CD4-positive, CD25-positive, alpha-beta regulatory T cell (primary cell): ENCODE measurements at regions not wholly inside any gene's neighbourhood (a gene's known extent, or its start where the extent isn't known, plus 50 kb on each side); places are given as distances from the start of the nearest gene placed in this dataset.

Source experiments
- ATAC-seq, 2 donors: fragments of 150-1000 bp; cut with Tn5 transposase; one replicate each; pipeline ENCODE4 v1.10.0; 2021; ENCODE audit warnings: low read depth in 2 of 2, moderate number of reproducible peaks in 2 of 2, moderate library complexity in 1 of 2
- DNase-seq, 3 donors: peaks; one replicate each; pipeline versions ENCODE4 v3.0.0 to v3.0.0-alpha.2; 2012 to 2022; ENCODE audit warnings: mixed read lengths in 1 of 3
- H3K27ac ChIP-seq: one replicate; pipeline ENCODE4 v1.7.0; 2013; ENCODE audit warnings: mild to moderate bottlenecking, low read length; ENCODE audit not compliant: insufficient read depth, poor library complexity, severe bottlenecking
- H3K27me3 ChIP-seq: one replicate; pipeline ENCODE4 v1.7.0; 2013; ENCODE audit warnings: low read length; ENCODE audit not compliant: control insufficient read depth, insufficient read depth
- H3K36me3 ChIP-seq: one replicate; pipeline ENCODE4 v1.7.0; 2013; ENCODE audit warnings: mild to moderate bottlenecking, low read length, moderate library complexity; ENCODE audit not compliant: control insufficient read depth, insufficient read depth
- H3K4me1 ChIP-seq: 2 replicates; pipeline ENCODE4 v1.7.0; 2013; ENCODE audit warnings: mild to moderate bottlenecking, low read length; ENCODE audit not compliant: insufficient read depth, control insufficient read depth, poor library complexity, severe bottlenecking
- H3K4me3 ChIP-seq: one replicate; pipeline ENCODE4 v1.7.0; 2013; ENCODE audit warnings: low read depth, mild to moderate bottlenecking, low read length, moderate library complexity
- H3K9me3 ChIP-seq, 2 experiments: 1 replicate in 1 of 2; 2 replicates in 1 of 2; pipeline ENCODE4 v1.7.0; 2013; ENCODE audit warnings: low read length in 2 of 2, mild to moderate bottlenecking in 1 of 2, moderate library complexity in 1 of 2; ENCODE audit not compliant: control insufficient read depth in 2 of 2
- H3K27ac Mint-ChIP-seq, 3 donors: one replicate each; pipeline ENCODE4 v1.8.0; 2020 to 2022; ENCODE audit warnings: mild to moderate bottlenecking in 3 of 3, mixed read lengths in 3 of 3, moderate library complexity in 2 of 3
- H3K27me3 Mint-ChIP-seq: one replicate; pipeline ENCODE4 v1.8.0; 2022; ENCODE audit warnings: mild to moderate bottlenecking, mixed read lengths
- H3K36me3 Mint-ChIP-seq: one replicate; pipeline ENCODE4 v1.8.0; 2020; ENCODE audit warnings: mixed read lengths
- H3K4me1 Mint-ChIP-seq, 4 donors: one replicate each; pipeline ENCODE4 v1.8.0; 2020 to 2022; ENCODE audit warnings: mixed read lengths in 4 of 4, mild to moderate bottlenecking in 1 of 4
- H3K4me3 Mint-ChIP-seq, 4 donors: one replicate each; pipeline ENCODE4 v1.8.0; 2020 to 2022; ENCODE audit warnings: mild to moderate bottlenecking in 4 of 4, mixed read lengths in 4 of 4, moderate library complexity in 3 of 4
- H3K9me3 Mint-ChIP-seq, 7 donors: one replicate each; pipeline ENCODE4 v1.8.0; 2020 to 2022; ENCODE audit warnings: mixed read lengths in 7 of 7, mild to moderate bottlenecking in 3 of 7, moderate library complexity in 2 of 7

DNA sequence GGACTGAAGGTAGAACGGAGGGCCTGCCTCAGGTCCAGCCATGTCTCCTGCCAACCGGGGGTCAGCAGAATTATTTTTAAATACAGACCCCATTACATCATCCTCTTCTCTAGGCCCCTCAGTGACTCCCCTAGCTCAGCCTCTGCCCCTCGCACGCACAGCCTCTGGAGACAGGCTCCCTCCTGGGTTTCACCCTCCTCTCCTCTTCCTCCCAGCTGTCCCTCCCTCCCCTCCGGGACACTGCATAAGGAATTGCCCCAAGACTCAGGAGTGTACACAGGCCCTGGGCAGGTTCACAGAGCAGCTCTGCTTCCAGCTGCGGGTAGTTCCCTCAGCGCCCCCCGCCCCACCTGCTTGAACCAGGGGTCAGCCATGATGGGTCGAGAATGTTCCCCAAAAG lies 520.2 kb upstream of the MYT1L start:
- Mint-ChIP-seq H3K27ac (no peak overlapping the region), H3K27me3 (no peaks in the 10 kb centered on the region), H3K36me3 (no peaks in the 10 kb centered on the region), H3K4me3 (no peak overlapping the region), H3K4me1 (no peaks in the 10 kb centered on the region), H3K9me3 (no peaks in the 10 kb centered on the region)
- H3K4me1 ChIP-seq: no peaks in the 10 kb centered on the region
- no peaks in the 10 kb centered on the region for H3K36me3 ChIP-seq
- ATAC-seq: no peak
- H3K4me3 ChIP-seq: no peak overlapping the region
- H3K27ac ChIP-seq: no peak overlapping the region
- DNase-seq: no peak
- H3K27me3 ChIP-seq: no peaks in the 10 kb centered on the region
- H3K9me3 ChIP-seq: no peaks in the 10 kb centered on the region

DNA sequence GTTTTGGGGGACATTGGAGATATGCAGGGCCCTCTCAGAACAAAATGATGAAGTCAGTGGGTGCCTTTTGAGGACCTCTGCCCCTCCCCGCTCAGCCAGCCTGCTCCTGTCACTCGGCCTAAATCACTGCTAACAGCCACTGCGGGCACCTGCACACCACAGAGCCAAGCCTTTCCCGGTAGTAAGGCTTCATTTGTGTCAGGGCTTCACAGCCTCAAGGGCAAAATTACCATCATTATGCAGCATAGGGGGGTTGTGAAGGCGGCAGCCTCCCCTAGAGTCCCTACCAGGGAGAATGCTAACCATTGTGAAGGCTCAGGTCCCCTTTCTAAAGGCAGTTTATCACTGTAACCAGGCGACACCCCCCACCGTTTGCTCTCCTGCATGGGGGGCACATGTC lies 519.8 kb upstream of the MYT1L start:
- H3K4me1 Mint-ChIP-seq: no peaks in the 10 kb centered on the region
- Histone ChIP-seq H3K4me1 (no peaks in the 10 kb centered on the region), H3K27me3 (no peaks in the 10 kb centered on the region), H3K9me3 (no peaks in the 10 kb centered on the region), H3K27ac (no peak overlapping the region), H3K4me3 (no peak overlapping the region), H3K36me3 (no peaks in the 10 kb centered on the region)
- no peak overlapping the region for H3K27ac Mint-ChIP-seq
- no peaks in the 10 kb centered on the region for H3K9me3 Mint-ChIP-seq
- no peak for DNase-seq
- no peak for ATAC-seq
- H3K4me3 Mint-ChIP-seq: no peak overlapping the region
- no peaks in the 10 kb centered on the region for H3K36me3 Mint-ChIP-seq
- H3K27me3 Mint-ChIP-seq: no peaks in the 10 kb centered on the region

DNA sequence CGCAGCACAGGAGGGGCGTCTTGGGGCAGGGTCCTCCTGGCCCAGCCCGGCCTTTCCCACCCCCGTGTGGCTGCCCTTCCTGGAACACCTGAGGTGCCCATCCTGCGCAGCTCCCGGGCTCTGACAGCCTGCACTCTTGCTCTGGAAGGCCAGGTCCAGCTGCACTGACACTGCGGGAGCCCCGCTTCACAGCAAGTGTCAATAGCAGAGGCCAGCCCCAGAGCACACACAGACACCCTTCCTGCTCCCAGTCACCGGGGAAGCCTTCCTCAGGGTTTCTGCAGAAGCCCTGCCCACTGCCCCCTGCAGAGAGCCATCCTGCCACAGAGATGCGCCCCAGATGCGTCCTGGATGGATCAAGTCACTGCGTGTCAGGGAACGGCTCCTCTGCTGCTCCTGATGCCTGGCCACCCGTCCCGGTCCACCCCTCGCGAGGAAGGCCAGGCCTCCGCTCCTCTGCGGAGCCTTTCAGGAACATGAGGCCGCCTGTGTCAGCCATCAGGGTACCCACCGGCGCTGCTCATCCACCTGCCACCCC lies 519.2 kb upstream of the MYT1L start:
- Mint-ChIP-seq H3K9me3 (no peaks in the 10 kb centered on the region), H3K36me3 (no peaks in the 10 kb centered on the region), H3K27me3 (no peaks in the 10 kb centered on the region), H3K4me1 (no peaks in the 10 kb centered on the region), H3K4me3 (no peak overlapping the region), H3K27ac (no peak overlapping the region)
- ATAC-seq: no peak
- H3K36me3 ChIP-seq: no peaks in the 10 kb centered on the region
- H3K9me3 ChIP-seq: no peaks in the 10 kb centered on the region
- no peak for DNase-seq
- H3K4me3 ChIP-seq: no peak overlapping the region
- no peak overlapping the region for H3K27ac ChIP-seq
- H3K4me1 ChIP-seq: no peaks in the 10 kb centered on the region
- no peaks in the 10 kb centered on the region for H3K27me3 ChIP-seq

DNA sequence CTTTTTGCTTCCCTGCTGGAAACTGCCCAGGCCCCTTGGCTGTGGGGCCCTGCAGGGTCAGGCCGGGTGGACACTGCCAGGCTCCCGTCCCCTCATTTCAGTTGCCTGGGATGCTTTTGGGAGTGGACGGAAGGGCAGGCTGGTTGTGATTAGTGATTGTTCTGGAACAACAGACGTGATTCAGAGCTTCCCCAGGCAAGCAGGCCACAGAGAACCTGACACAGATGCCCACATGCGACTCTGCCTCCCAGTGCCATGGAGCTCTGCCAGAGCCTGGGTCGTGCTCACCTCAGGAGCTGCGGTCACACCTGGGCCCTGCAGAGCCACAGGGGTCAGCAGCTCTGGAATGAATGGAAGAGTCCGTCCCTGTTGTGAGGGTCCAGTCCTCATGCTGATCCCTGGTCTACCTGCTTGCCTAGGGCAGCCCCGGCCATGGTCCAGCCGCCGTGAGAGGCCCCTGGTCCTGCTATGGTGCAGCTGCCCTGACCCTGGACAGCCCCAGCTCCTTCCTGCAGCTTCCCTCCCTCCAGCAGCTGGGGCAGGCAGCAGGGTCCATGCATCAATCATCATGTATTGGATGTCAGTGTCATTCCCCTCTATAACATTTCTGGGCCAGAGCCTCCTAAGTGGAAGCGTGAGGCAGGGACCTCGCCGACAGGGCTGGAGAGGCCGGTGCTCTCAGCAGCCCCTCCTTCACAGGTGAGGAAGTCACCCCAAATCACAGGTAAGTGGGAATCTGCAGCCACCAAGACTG lies 518.6 kb upstream of the MYT1L start:
- Histone ChIP-seq H3K4me1 (no peaks in the 10 kb centered on the region), H3K36me3 (no peaks in the 10 kb centered on the region), H3K4me3 (no peak overlapping the region), H3K27ac (no peak overlapping the region), H3K9me3 (no peaks in the 10 kb centered on the region), H3K27me3 (no peaks in the 10 kb centered on the region)
- no peaks in the 10 kb centered on the region for H3K36me3 Mint-ChIP-seq
- DNase-seq (no peak), ATAC-seq (no peak)
- no peak overlapping the region for H3K4me3 Mint-ChIP-seq
- no peaks in the 10 kb centered on the region for H3K9me3 Mint-ChIP-seq
- H3K27ac Mint-ChIP-seq: no peak overlapping the region
- H3K4me1 Mint-ChIP-seq: no peaks in the 10 kb centered on the region
- no peaks in the 10 kb centered on the region for H3K27me3 Mint-ChIP-seq

DNA sequence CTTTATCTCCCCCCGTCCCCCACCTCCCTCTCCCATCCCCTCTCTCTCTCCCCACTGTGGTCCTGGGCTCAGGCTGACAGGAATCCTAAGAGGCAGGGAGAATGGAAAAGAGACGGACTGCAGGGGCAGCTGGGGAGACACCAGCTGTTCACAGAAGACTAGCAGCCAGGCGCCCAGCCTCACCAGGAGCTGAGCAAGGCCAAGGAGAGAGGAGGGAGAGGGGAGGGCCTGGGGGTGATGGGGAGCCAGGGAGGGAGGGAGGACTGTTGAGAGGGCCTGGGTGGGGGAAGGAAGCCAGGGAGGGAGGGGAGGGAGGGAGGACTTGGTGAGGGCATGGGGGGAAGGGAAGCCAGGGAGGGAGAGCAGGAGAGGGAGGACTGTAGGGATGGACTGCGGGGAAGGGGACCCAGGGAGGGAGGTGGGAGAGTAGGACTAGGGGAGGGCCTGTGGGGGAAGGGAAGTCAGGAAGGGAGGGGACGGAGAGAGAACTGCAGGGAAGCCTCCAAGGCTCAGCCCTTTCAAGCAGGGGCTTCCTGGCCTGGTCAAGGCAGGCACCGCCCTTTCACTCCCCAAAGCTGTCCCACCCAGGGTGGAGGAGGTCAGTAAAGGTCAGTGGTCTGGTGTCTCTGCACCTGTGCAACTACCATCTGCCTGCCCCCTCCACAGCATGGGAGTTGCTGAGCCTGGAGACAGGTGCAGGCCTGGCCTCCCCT lies 517.7 kb upstream of the MYT1L start:
- Mint-ChIP-seq H3K4me3 (no peak overlapping the region), H3K27me3 (no peaks in the 10 kb centered on the region), H3K9me3 (peaks cover 0 to 1% (median 0%) of the 10 kb centered on the region in 7 donors), H3K4me1 (no peaks in the 10 kb centered on the region), H3K36me3 (no peaks in the 10 kb centered on the region), H3K27ac (no peak overlapping the region)
- H3K27me3 ChIP-seq: no peaks in the 10 kb centered on the region
- ATAC-seq (no peak), DNase-seq (no peak)
- no peaks in the 10 kb centered on the region for H3K36me3 ChIP-seq
- no peak overlapping the region for H3K27ac ChIP-seq
- no peaks in the 10 kb centered on the region for H3K9me3 ChIP-seq
- H3K4me3 ChIP-seq: no peak overlapping the region
- H3K4me1 ChIP-seq: no peaks in the 10 kb centered on the region

DNA sequence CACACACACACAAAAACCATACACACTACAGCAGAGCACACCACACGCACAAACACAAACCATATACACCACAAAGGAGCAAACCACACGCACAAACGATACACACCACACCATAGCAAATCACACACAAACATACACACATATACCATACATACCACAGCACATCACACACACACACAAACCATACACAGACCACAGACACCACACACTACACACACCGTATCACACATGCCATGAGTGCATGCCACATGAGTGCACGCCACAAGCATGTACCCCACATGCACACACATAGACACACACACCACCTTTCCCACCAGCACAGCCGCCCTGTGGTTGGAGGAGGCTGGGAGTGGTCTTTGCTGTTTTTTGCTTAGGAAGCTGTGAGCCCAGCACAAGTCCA lies 517.1 kb upstream of the MYT1L start:
- H3K36me3 ChIP-seq: no peaks in the 10 kb centered on the region
- Mint-ChIP-seq H3K36me3 (no peaks in the 10 kb centered on the region), H3K27ac (no peak overlapping the region), H3K4me1 (no peaks in the 10 kb centered on the region), H3K9me3 (peaks cover 0 to 1% (median 0%) of the 10 kb centered on the region in 7 donors), H3K27me3 (no peaks in the 10 kb centered on the region), H3K4me3 (no peak overlapping the region)
- H3K9me3 ChIP-seq: no peaks in the 10 kb centered on the region
- H3K27ac ChIP-seq: no peak overlapping the region
- no peak overlapping the region for H3K4me3 ChIP-seq
- H3K4me1 ChIP-seq: no peaks in the 10 kb centered on the region
- H3K27me3 ChIP-seq: no peaks in the 10 kb centered on the region
- DNase-seq (no peak), ATAC-seq (no peak)

DNA sequence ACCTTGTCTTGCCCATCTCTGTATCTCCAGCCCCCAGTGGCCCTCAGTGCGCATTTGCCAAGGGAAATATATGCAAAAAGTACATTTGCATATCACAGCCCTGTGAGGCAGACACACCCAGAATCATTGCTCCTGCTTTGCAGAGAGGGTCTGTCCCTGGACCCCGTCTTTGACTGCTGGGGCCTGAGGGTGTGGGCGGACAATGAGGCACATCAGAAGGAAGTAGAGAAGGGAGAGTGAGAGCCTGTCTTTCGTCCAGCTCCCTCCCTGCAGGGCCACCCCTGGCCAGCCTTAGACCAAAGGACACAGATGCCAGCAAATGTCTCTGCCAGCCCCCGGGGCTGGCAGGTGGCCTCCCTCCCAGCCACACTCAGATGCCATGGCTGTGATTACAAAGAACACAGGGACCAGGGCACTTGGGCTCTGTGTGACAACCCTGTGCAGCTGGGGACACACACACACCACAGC lies 516.2 kb upstream of the MYT1L start:
- Histone ChIP-seq H3K27me3 (no peaks in the 10 kb centered on the region), H3K27ac (no peak overlapping the region), H3K4me1 (no peaks in the 10 kb centered on the region), H3K36me3 (no peaks in the 10 kb centered on the region), H3K4me3 (no peak overlapping the region), H3K9me3 (no peaks in the 10 kb centered on the region)
- peaks cover 0 to 1% (median 0%) of the 10 kb centered on the region in 7 donors for H3K9me3 Mint-ChIP-seq
- no peak overlapping the region for H3K4me3 Mint-ChIP-seq
- DNase-seq (no peak), ATAC-seq (no peak)
- no peaks in the 10 kb centered on the region for H3K36me3 Mint-ChIP-seq
- no peak overlapping the region for H3K27ac Mint-ChIP-seq
- H3K27me3 Mint-ChIP-seq: no peaks in the 10 kb centered on the region
- no peaks in the 10 kb centered on the region for H3K4me1 Mint-ChIP-seq
